Kidney epithelial cell (primary cell): ENCODE measurements at regions not wholly inside any gene's neighbourhood (a gene's known extent, or its start where the extent isn't known, plus 50 kb on each side); places are given as distances from the start of the nearest gene placed in this dataset.

Experiments
- DNase-seq: peaks from one replicate; pipeline ENCODE4 v3.0.0-alpha.2; 2010; ENCODE audit warnings: low read depth
- H3K27me3 ChIP-seq: 2 replicates; pipeline ENCODE4 v1.6.0; 2011; ENCODE audit warnings: low read length; ENCODE audit not compliant: control insufficient read depth, insufficient read depth
- H3K36me3 ChIP-seq: 2 replicates; pipeline ENCODE4 v1.5.1; 2011; ENCODE audit warnings: low read length; ENCODE audit not compliant: control insufficient read depth, insufficient read depth
- H3K4me3 ChIP-seq: 2 replicates; pipeline ENCODE4 v1.5.1; 2011; ENCODE audit warnings: low read depth, mild to moderate bottlenecking, control low read depth, low read length
- CTCF ChIP-seq: IDR thresholded peaks from 2 replicates; pipeline ENCODE4 v1.5.1; 2011; ENCODE audit warnings: mild to moderate bottlenecking, moderate library complexity, low read length, control low read depth, inconsistent platforms; ENCODE audit not compliant: insufficient read depth, poor library complexity, severe bottlenecking

- Histone ChIP-seq H3K27me3 (no peaks in the 10 kb centered on the region), H3K4me3 (no peak overlapping the region), H3K36me3 (no peaks in the 10 kb centered on the region)
- no peak for TF ChIP-seq CTCF
- no peak for DNase-seq
Observed at GRCh38 chr4:63029380-63029779, 1379.9 kb downstream of the TECRL start.

- no peaks in the 10 kb centered on the region for H3K27me3 ChIP-seq
- no peaks in the 10 kb centered on the region for H3K36me3 ChIP-seq
- no peak for TF ChIP-seq CTCF
- DNase-seq: no peak
- no peak overlapping the region for H3K4me3 ChIP-seq
Observed at GRCh38 chr4:63020661-63021060, 1388.6 kb downstream of the TECRL start.

GRCh38 chr4:63017300-63017699 is 1392.0 kb downstream of the TECRL start:
- no peak for DNase-seq
- no peak for TF ChIP-seq CTCF
- H3K36me3 ChIP-seq: no peaks in the 10 kb centered on the region

GRCh38 chr4:62970846-62971245 is 1438.4 kb downstream of the TECRL start:
- no peak for TF ChIP-seq CTCF
- H3K36me3 ChIP-seq: no peaks in the 10 kb centered on the region
- no peaks in the 10 kb centered on the region for H3K27me3 ChIP-seq
- H3K4me3 ChIP-seq: no peak overlapping the region
- DNase-seq: no peak

More at GRCh38 chr4:63017300-63017699, 1392.0 kb downstream of the TECRL start:
- H3K4me3 ChIP-seq: no peak overlapping the region
- H3K27me3 ChIP-seq: no peaks in the 10 kb centered on the region

GRCh38 chr4:62960415-62960814 is 1448.8 kb downstream of the TECRL start:
- H3K27me3 ChIP-seq: no peaks in the 10 kb centered on the region
- H3K36me3 ChIP-seq: no peaks in the 10 kb centered on the region
- no peak for TF ChIP-seq CTCF
- H3K4me3 ChIP-seq: no peak overlapping the region
- no peak for DNase-seq

- Histone ChIP-seq H3K4me3 (no peak overlapping the region), H3K27me3 (no peaks in the 10 kb centered on the region), H3K36me3 (no peaks in the 10 kb centered on the region)
- DNase-seq: no peak
- no peak for TF ChIP-seq CTCF
Observed at GRCh38 chr4:62953752-62954151, 1455.5 kb downstream of the TECRL start.
